ENCODE measurements at regions not wholly inside any gene's neighbourhood (a gene's known extent, or its start where the extent isn't known, plus 50 kb on each side); places are given as distances from the start of the nearest gene placed in this dataset.

DNA sequence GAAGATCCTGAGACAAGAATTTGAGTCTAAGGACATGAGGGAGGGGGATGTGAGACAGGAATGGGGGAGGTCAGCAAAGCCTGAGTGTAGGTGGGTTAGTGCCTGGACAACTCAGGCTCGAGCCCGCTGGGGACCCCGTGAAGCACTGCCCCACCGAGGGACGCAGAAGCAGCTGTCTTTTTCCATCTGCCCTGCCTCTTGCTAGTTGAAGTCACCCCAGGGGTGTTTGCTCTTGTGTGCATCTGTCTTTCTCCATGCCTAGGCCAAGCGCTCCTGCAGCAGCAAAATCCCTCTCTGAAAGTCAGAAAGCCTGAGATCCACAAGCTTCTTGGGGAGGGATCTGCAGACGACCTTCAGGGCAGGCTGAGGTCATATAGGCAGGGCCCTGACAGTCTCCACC is 79.0 kb upstream of the CELF2 start:
- Histone ChIP-seq H3K36me3 (replicated peaks; ENCODE audit: control insufficient read depth, insufficient read depth, low read length) (no peaks in the 10 kb centered on the region), H3K4me3 (ENCODE audit: insufficient read depth, low read depth, low read length) (no peak overlapping the region), H3K27me3 (ENCODE audit: control insufficient read depth, insufficient read depth, low read length) (no peaks in the 10 kb centered on the region)
- no peak for DNase-seq

DNA sequence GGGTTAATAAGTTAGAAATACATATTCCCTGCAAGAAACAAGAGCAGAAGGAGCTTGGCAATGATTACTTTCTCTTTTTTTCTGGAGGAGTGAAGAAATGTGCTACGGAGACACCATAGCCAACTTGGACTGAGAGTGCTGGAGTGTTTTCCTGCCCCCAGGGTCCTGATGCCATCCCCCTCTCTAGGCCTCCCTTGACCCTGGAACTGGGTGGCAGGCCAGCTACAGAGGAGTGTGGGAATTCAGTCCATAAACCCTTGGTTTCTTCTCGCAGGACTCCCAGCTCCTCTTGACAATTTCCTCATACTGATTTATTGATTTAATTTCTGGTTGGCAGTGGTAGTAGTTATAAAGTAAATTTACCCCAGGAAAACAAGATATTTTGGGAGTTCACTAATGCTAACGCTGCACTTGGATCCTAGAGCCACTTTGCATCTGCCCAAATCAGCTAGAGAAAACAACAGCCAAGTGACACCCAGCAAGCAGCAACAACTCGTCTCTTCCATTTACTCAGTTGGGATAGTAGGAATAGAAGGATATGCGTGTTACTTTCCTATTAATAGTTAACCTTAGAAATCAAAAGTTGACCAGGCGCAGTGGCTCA is 76.4 kb upstream of the CELF2 start:
- no peak for DNase-seq
- no peaks in the 10 kb centered on the region for H3K36me3 ChIP-seq (replicated peaks; ENCODE audit: control insufficient read depth, insufficient read depth, low read length)
- no peaks in the 10 kb centered on the region for H3K27me3 ChIP-seq (ENCODE audit: control insufficient read depth, insufficient read depth, low read length)
- H3K4me3 ChIP-seq (ENCODE audit: insufficient read depth, low read depth, low read length) = no peak overlapping the region

DNA sequence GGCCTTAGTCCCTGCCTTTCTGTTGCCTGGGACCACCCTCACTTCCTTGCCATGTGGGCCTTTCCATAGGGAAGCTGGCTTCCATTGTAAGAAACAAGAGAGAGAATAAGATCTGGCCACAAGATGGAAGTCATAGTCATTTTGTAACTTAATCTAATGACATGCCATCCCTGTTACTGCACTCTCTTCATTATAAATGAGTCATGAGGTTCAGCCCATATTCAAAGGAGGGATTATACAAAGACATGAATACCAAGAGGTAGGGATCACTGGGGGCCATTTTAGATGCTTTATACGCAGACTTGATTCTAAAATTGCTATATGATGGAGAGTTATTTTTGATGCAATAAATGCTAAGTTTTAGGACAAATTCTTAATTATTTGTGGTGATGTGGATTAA is 75.2 kb upstream of the CELF2 start:
- Histone ChIP-seq H3K4me3 (ENCODE audit: insufficient read depth, low read depth, low read length) (no peak overlapping the region), H3K27me3 (ENCODE audit: control insufficient read depth, insufficient read depth, low read length) (no peaks in the 10 kb centered on the region), H3K36me3 (replicated peaks; ENCODE audit: control insufficient read depth, insufficient read depth, low read length) (no peaks in the 10 kb centered on the region)
- DNase-seq = no peak

DNA sequence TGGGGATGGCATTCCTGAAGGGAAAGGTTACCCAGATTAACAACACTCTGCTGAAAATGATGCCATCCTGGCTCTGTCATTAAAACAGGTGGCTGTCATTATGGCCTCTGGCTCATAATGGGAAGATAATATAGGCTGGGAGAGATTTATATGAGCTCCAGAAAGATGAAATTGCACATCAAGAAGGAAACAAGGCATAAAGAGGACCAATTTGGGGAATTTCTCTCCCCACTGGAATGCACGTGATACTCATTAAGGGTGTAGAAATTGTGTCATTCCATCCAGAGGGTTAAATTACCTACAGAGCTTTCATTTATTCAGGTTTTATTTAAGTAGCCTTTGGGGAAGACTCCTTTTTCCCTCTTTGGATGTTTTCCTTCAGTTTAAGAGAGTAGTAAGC is 71.6 kb upstream of the CELF2 start:
- no peak overlapping the region for H3K4me3 ChIP-seq (ENCODE audit: insufficient read depth, low read depth, low read length)
- H3K36me3 ChIP-seq (replicated peaks; ENCODE audit: control insufficient read depth, insufficient read depth, low read length) = no peaks in the 10 kb centered on the region
- no peaks in the 10 kb centered on the region for H3K27me3 ChIP-seq (ENCODE audit: control insufficient read depth, insufficient read depth, low read length)
- no peak for DNase-seq

DNA sequence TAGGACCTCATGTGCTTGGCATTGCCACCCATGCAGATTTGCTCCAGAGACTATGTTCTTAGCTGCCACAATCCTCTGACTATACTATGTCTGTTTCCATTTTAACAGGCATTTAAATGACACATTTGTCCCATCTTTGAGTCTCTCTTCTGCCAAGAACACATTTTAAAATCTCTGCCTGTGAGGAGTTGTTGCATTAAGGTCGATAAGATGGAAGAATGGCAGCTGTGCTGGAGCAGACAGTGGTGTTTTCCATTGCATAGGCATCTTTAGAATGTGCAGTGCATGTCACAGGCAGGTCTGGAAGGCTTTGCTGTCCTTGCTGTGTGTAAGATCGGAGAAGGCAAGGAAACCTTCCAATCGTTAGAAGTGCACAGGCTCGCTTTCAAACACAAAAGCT is 70.9 kb upstream of the CELF2 start:
- H3K4me3 ChIP-seq (ENCODE audit: insufficient read depth, low read depth, low read length) = no peak overlapping the region
- no peaks in the 10 kb centered on the region for H3K27me3 ChIP-seq (ENCODE audit: control insufficient read depth, insufficient read depth, low read length)
- DNase-seq = no peak
- no peaks in the 10 kb centered on the region for H3K36me3 ChIP-seq (replicated peaks; ENCODE audit: control insufficient read depth, insufficient read depth, low read length)

DNA sequence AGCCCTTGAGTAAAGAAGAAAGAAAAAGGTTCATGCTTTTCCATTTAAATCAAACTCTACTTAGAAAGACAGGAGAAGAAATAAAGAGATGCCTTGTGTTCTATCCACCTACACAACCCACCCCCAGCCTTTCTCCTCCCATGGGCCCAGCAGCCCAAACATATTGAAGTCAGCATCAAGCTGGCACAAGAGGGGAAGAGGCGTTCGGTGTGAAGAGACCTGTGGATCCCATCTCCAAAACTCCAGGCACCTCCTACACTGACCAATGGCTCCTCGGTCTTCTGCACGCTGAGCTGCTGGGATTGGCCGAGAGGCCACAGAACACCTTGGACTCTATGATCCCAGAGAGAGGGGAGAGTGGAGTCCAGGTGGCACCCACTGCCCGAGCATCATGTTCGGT is 66.0 kb upstream of the CELF2 start:
- Histone ChIP-seq H3K4me3 (ENCODE audit: insufficient read depth, low read depth, low read length) (no peak overlapping the region), H3K27me3 (ENCODE audit: control insufficient read depth, insufficient read depth, low read length) (no peaks in the 10 kb centered on the region), H3K36me3 (replicated peaks; ENCODE audit: control insufficient read depth, insufficient read depth, low read length) (no peaks in the 10 kb centered on the region)
- no peak for DNase-seq

GRCh38 chr10:10952800-10953199 is 64.9 kb upstream of the CELF2 start:
- no peak for DNase-seq
- no peaks in the 10 kb centered on the region for H3K27me3 ChIP-seq (ENCODE audit: control insufficient read depth, insufficient read depth, low read length)
- no peak overlapping the region for H3K4me3 ChIP-seq (ENCODE audit: insufficient read depth, low read depth, low read length)
- no peaks in the 10 kb centered on the region for H3K36me3 ChIP-seq (replicated peaks; ENCODE audit: control insufficient read depth, insufficient read depth, low read length)

DNA sequence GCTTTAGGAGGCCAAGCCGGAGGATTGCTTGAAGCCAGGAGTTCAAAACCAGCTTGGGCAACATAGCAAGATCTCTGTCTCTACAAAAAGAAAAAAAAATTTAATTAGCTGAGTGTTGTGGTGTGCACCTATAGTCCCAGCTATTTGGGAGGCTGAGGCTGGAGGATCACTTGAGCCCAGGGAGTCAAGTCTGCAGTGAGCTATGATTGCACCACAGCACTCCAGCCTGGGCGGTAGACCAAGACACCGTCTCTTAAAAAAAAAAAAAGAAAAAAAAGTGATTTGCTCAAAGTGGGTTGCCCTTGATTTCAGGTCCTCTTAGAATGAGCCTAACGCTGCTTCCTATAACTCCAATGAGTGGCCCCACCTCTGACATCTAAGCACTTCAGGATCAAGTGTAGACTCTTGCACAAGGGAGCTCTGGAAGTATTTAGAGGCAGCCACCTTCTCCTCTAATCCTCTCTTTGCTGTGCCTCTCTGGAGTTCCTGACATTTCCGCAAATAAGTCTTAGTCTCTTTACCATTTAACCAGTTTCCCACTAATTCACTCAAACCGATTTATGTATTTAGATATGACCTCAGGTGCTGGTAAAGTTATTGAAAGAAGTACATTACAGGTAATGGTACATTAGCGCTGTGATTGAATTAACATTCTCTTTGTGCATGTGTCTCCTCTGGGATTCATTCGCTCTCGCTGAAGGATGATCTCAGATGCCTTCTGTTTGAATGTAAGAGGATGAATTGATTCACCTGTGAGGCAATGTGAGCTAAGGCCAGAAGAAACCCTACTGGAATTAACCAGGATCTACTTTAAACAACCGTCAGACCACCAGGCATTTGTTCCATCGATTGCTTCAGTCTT is 60.8 kb upstream of the CELF2 start:
- DNase-seq = no peak
- Histone ChIP-seq H3K36me3 (replicated peaks; ENCODE audit: control insufficient read depth, insufficient read depth, low read length) (no peaks in the 10 kb centered on the region), H3K4me3 (ENCODE audit: insufficient read depth, low read depth, low read length) (no peak overlapping the region), H3K27me3 (ENCODE audit: control insufficient read depth, insufficient read depth, low read length) (no peaks in the 10 kb centered on the region)

DNA sequence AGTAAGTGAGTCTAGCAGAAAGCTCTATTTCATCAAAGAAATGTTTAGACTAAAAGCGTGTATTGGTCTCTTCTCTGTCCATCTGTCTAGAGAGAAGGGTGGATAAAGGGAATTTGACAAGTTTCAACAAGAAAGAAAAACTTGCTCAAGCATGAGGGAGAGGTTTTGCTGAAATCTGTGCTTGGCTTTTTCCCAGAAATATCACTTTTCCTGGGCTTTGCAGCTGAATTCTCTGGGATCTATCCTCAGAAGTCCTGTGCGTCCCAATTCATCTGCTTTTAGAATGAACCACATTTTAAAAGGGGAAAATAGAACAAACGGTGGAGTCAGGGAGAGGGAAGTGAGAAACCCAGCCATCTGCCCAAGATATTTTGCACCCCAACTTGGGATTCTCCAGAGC is 59.6 kb upstream of the CELF2 start:
- H3K4me3 ChIP-seq (ENCODE audit: insufficient read depth, low read depth, low read length) = no peak overlapping the region
- DNase-seq = no peak
- H3K36me3 ChIP-seq (replicated peaks; ENCODE audit: control insufficient read depth, insufficient read depth, low read length) = no peaks in the 10 kb centered on the region
- no peaks in the 10 kb centered on the region for H3K27me3 ChIP-seq (ENCODE audit: control insufficient read depth, insufficient read depth, low read length)

GRCh38 chr10:10959666-10960065 is 58.0 kb upstream of the CELF2 start:
- Histone ChIP-seq H3K36me3 (replicated peaks; ENCODE audit: control insufficient read depth, insufficient read depth, low read length) (no peaks in the 10 kb centered on the region), H3K4me3 (ENCODE audit: insufficient read depth, low read depth, low read length) (no peak overlapping the region), H3K27me3 (ENCODE audit: control insufficient read depth, insufficient read depth, low read length) (no peaks in the 10 kb centered on the region)
- no peak for DNase-seq

DNA sequence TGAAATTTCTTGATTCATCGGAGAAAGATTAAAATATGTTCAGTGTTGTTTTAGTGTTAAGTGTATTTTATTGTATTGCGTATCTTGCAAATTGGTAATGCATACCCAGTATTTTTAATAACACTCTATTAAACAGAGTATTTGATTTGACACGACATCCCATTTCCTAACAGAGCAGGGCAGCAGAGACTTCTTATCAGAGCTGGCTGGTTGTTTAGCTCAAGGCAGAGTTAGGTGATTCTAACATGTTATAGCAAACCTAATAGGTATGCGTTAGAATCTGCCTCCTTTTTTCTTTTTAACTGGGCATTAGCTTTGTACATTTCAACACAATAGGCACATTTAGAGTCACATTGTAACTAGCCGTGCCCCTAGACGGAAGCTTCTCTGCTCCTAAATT is 57.1 kb upstream of the CELF2 start:
- Histone ChIP-seq H3K36me3 (replicated peaks; ENCODE audit: control insufficient read depth, insufficient read depth, low read length) (no peaks in the 10 kb centered on the region), H3K4me3 (ENCODE audit: insufficient read depth, low read depth, low read length) (no peak overlapping the region), H3K27me3 (ENCODE audit: control insufficient read depth, insufficient read depth, low read length) (no peaks in the 10 kb centered on the region)
- DNase-seq = no peak

DNA sequence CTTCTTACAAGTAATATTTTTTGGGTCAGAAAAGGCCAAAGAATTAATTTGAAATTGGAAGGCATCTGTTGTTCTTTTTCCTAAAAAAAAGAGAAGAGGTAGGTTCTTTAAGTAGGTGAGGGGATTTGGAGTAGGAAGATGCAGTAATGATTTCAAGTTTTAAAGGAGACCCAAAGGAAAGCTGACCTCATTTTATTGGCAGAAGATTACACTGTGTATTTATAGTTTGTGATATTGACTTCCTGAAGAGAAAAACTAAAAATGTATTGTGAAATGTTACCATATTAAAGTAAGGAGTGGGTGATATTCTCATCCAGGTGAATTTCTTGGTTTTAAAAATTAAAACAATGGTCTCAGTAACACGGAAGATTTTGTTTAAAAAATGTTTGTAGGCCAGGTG is 56.6 kb upstream of the CELF2 start:
- DNase-seq = no peak
- Histone ChIP-seq H3K36me3 (replicated peaks; ENCODE audit: control insufficient read depth, insufficient read depth, low read length) (no peaks in the 10 kb centered on the region), H3K27me3 (ENCODE audit: control insufficient read depth, insufficient read depth, low read length) (no peaks in the 10 kb centered on the region), H3K4me3 (ENCODE audit: insufficient read depth, low read depth, low read length) (no peak overlapping the region)

GRCh38 chr10:10967029-10967428 is 50.6 kb upstream of the CELF2 start:
- no peaks in the 10 kb centered on the region for H3K27me3 ChIP-seq (ENCODE audit: control insufficient read depth, insufficient read depth, low read length)
- H3K36me3 ChIP-seq (replicated peaks; ENCODE audit: control insufficient read depth, insufficient read depth, low read length) = no peaks in the 10 kb centered on the region
- DNase-seq = no peak
- no peak overlapping the region for H3K4me3 ChIP-seq (ENCODE audit: insufficient read depth, low read depth, low read length)

DNA sequence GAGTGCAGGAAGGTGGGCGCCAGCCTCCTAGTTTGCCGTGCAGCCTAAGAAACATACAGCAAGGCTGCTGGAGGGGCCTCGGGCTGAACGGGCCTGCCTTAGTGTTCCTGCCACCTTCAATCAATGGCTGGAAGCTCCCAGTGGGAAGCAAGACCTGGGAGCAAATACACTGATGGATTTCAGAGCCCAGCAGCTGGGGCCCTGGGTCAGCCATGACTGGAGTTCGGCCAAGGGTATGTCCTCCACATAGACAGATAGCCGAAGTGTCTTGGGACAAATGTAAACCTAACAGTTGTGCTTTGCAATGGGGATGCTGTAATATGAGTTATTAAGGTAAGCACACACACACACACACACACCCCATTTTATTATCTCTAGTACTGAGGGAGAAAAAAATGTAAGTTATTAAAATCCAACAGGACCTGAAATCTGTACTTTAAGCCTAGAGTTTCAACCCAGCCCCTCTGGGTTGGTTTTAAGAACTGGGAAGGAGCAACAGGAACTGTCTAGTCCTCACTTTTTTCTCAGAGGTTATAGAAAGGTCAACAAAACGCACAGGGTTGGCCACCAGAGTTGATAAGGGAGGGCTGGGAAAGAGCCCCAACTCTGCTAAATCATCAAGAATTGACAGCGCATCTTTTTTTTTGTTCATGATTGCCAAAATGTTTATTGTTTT is 50.0 kb upstream of the CELF2 start:
- Histone ChIP-seq H3K36me3 (replicated peaks; ENCODE audit: control insufficient read depth, insufficient read depth, low read length) (no peaks in the 10 kb centered on the region), H3K4me3 (ENCODE audit: insufficient read depth, low read depth, low read length) (no peak overlapping the region), H3K27me3 (ENCODE audit: control insufficient read depth, insufficient read depth, low read length) (no peaks in the 10 kb centered on the region)
- DNase-seq = no peak
